WTC11 (cell line): ENCODE measurements at regions not wholly inside any gene's neighbourhood (a gene's known extent, or its start where the extent isn't known, plus 50 kb on each side); places are given as distances from the start of the nearest gene placed in this dataset.
A peak's percentile ranks its signal among the peaks of the same experiment; 100 is the strongest.
"Not testable (repeated sequence)": the region's sequence is repeated elsewhere in the genome, so short reads cannot be mapped to it uniquely, and the experiment has no call there.

ENCODE experiments used
- ATAC-seq: fragments of 200-7000 bp; cut with Tn5 transposase; 2 replicates; pipeline ENCODE4 v1.10.0; 2021; ENCODE audit warnings: mild to moderate bottlenecking, moderate library complexity
- CTCF ChIA-PET: fragments of 300-600 bp; sonication (Branson Sonifier 250); formaldehyde crosslinking; loops from one replicate; lab custom pipeline; 2021; ENCODE audit warnings: antibody characterized with exemption; lab: Charles Lee
- POLR2A ChIA-PET: fragments of 350-600 bp; sonication (Branson Sonifier 250); formaldehyde crosslinking; loops from one replicate; lab custom pipeline; 2021; ENCODE audit warnings: antibody characterized with exemption; lab: Charles Lee
- DNase-seq: peaks from one replicate; pipeline ENCODE4 v3.0.0; 2021; ENCODE audit warnings: low spot score
- H3K27ac Mint-ChIP-seq: 2 replicates; pipeline ENCODE4 v1.8.0; 2021; ENCODE audit warnings: mixed read lengths
- H3K27me3 Mint-ChIP-seq: 2 replicates; pipeline ENCODE4 v1.8.0; 2021; ENCODE audit warnings: low read depth, mild to moderate bottlenecking, moderate library complexity, mixed read lengths
- H3K36me3 Mint-ChIP-seq: 2 replicates; pipeline ENCODE4 v1.8.0; 2021; ENCODE audit warnings: mixed read lengths
- H3K4me1 Mint-ChIP-seq: 2 replicates; pipeline ENCODE4 v1.8.0; 2022; ENCODE audit warnings: mixed read lengths
- H3K4me3 Mint-ChIP-seq: 2 replicates; pipeline ENCODE4 v1.8.0; 2021; ENCODE audit warnings: mild to moderate bottlenecking, moderate library complexity, mixed read lengths
- H3K9me3 Mint-ChIP-seq: 2 replicates; pipeline ENCODE4 v1.8.0; 2021; ENCODE audit warnings: mixed read lengths
- GTF2I ChIP-seq: fragments of 250-450 bp; sonication (Bioruptor Pico); conservative IDR thresholded peaks from 2 replicates; pipeline ENCODE4 v1.4.0; 2021; ENCODE audit warnings: mild to moderate bottlenecking
- ZNF121 ChIP-seq: sonication (generic); formaldehyde crosslinking; IDR thresholded peaks from 2 replicates; pipeline ENCODE4 v1.8.0; 2023; ENCODE audit warnings: missing genetic modification reagents

DNA sequence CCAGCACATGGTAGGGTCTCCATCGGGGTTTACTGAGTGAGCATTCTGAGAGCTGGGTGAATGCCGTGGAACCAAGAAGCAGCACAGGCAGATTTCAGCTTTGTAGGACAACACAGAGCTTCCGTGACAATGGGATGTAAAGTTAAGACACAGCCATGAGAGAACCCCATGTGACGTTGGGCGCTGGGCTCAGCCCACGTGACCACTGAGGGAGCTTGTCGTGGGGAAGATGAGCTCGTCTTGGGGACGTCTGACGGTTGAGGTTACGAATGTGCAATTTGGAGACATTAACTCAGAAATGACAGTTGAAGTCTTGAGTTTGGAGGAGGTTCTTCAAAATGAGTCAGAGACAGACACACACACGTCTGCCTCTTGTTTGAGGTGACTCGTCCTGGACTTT is 51.5 kb upstream of the MUC20 start:
- H3K9me3 Mint-ChIP-seq, H3K27ac Mint-ChIP-seq, H3K4me1 Mint-ChIP-seq, CTCF ChIA-PET, H3K4me3 Mint-ChIP-seq, ATAC-seq, H3K27me3 Mint-ChIP-seq, POLR2A ChIA-PET, DNase-seq: not testable (repeated sequence)
- H3K36me3 Mint-ChIP-seq, result peaks cover 41% of the 10 kb centered on the region

DNA sequence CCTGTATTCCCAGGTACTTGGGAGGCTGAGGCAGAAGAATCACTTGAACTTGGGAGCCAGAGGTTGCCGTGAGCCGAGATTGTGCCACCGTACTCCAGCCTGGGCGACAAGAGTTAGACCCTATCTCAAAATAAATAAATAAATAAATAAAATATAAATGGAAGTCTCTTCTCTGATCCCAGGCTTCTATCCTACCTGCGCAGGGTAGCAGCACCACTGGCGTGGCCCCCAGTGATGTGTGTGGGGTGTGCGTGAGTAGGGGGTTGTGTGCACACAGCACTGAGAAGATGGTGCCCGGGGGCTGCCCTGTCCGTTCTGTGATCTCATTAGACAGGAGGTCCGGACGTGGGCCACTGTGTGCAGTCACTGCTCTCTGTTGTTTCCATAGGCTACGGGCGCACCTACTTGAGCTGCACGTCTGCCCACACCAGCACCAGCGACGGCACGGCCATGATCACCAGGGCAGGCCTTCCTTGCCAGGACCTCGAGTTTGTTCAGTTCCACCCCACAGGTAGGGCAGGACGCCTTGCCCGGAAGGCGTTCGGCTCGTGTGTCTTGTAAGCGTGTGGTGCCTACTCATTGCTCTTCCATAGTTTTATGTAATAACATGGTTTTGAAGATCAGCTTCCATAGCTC is 52.5 kb upstream of the MUC20 start:
- DNase-seq, H3K27ac Mint-ChIP-seq, H3K27me3 Mint-ChIP-seq, CTCF ChIA-PET, ATAC-seq, H3K9me3 Mint-ChIP-seq, POLR2A ChIA-PET, H3K4me3 Mint-ChIP-seq, H3K4me1 Mint-ChIP-seq: not testable (repeated sequence)
- H3K36me3 Mint-ChIP-seq, result peaks cover 37% of the 10 kb centered on the region

DNA sequence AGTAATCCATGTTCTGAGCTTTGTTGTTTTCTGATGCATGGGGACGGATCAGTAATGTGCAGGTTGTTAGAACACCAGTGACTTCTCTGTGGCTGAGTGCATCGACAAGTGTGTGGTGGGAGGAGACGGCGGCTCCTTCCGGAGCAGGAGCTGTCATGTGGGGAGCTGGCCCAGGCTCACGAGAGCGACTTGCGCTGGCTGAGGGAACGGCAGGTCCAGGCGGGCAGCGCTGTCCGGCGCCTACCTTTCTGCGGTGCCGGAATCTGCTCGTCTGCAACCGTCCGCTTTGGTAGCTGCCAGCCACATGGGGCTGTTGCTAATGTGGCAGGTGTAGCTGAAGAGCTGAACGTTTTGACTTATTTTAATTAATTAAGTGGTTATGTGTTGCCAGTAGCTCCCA is 55.5 kb upstream of the MUC20 start:
- H3K4me3 Mint-ChIP-seq, CTCF ChIA-PET, H3K27ac Mint-ChIP-seq, POLR2A ChIA-PET, DNase-seq, H3K9me3 Mint-ChIP-seq, H3K4me1 Mint-ChIP-seq, H3K27me3 Mint-ChIP-seq, ATAC-seq: not testable (repeated sequence)
- H3K36me3 Mint-ChIP-seq, result peaks cover 23% of the 10 kb centered on the region

DNA sequence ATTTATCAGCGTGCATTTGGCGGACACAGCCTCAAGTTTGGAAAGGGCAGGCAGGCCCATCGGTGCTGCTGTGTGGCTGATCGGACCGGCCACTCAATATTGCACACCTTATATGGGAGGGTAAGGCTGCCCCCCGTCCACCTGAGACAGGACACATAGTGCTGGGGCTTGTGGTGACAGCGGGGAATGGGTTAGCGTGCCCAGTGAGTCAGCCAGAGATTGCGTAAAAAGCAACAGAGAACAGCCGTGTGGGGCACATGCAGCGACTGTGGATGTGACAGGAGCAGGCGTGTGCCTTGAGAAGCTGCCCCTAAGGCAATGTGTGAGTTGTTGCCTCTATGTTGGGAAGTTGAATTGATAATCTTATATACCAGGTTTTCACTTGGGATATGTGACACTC is 56.6 kb upstream of the MUC20 start:
- H3K27ac Mint-ChIP-seq, POLR2A ChIA-PET, H3K4me3 Mint-ChIP-seq, DNase-seq, ATAC-seq, H3K27me3 Mint-ChIP-seq, CTCF ChIA-PET, H3K4me1 Mint-ChIP-seq, H3K9me3 Mint-ChIP-seq: not testable (repeated sequence)
- peaks cover 20% of the 10 kb centered on the region for H3K36me3 Mint-ChIP-seq

DNA sequence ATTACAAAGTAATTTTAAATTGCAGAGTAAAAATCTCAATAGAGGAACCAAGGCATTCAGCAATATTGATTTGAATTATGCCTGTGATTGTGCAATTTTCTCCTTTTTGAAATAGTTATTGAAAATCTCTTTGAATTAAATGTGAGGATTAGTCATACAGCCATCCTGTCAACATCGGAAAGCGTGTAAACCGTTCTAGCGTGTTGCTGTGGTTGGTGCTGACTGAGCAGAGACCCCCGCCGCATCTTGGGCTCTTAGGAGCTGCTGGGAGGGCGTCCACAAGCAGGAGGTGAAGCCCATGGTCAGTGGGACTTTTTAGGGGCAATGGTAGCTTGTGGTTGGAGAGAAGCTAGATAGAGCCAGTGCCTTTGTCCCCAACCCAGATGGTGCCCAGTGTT is 61.6 kb upstream of the MUC20 start:
- H3K9me3 Mint-ChIP-seq, DNase-seq, ATAC-seq, CTCF ChIA-PET, POLR2A ChIA-PET, H3K36me3 Mint-ChIP-seq, H3K27ac Mint-ChIP-seq, H3K4me1 Mint-ChIP-seq, H3K27me3 Mint-ChIP-seq: not testable (repeated sequence)
- H3K4me3 Mint-ChIP-seq, result peak overlapping the region; percentile 62

DNA sequence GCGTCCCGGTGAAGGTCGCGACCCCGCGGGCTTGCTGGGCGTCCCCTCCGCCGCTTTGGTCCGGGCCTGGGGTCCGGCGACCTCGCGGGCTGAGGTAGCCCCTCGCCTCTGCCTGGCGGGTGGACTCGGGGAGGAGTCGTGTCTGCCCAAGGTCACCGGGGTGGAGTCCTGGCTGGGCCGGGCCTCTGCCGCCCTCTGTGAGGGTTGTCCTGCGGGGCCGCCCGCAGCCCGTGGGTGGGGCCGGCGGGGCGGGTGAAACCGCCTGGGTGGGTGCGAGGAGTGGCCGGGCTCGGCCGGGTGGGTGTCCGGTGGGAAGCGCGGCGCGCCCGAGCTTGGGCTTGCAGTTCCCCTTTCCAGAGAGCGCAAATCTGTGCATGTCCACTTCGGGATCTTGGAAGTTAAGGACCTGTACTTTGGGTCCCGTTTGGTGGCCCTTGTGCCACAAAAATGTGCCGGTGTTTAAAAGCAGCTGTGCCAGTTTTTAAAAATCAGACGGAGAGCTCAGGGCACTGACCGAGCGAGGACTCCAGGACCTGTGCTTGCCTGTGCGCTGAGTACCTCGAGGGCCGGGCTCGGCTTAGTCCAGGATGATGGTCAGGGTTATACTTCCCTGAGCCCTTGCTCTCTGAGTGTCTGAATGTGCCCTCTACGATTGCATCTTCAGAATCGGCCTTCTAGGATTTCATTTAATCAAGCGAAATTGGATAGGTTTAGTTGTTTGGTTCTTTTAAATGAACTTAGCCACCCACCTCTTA is 62.2 kb upstream of the MUC20 start:
- DNase-seq, CTCF ChIA-PET, H3K9me3 Mint-ChIP-seq, H3K27me3 Mint-ChIP-seq, H3K36me3 Mint-ChIP-seq, H3K4me1 Mint-ChIP-seq, H3K27ac Mint-ChIP-seq, POLR2A ChIA-PET: not testable (repeated sequence)
- H3K4me3 Mint-ChIP-seq, result peak overlapping the region; percentile 62
- ATAC-seq, result peak; percentile 44

DNA sequence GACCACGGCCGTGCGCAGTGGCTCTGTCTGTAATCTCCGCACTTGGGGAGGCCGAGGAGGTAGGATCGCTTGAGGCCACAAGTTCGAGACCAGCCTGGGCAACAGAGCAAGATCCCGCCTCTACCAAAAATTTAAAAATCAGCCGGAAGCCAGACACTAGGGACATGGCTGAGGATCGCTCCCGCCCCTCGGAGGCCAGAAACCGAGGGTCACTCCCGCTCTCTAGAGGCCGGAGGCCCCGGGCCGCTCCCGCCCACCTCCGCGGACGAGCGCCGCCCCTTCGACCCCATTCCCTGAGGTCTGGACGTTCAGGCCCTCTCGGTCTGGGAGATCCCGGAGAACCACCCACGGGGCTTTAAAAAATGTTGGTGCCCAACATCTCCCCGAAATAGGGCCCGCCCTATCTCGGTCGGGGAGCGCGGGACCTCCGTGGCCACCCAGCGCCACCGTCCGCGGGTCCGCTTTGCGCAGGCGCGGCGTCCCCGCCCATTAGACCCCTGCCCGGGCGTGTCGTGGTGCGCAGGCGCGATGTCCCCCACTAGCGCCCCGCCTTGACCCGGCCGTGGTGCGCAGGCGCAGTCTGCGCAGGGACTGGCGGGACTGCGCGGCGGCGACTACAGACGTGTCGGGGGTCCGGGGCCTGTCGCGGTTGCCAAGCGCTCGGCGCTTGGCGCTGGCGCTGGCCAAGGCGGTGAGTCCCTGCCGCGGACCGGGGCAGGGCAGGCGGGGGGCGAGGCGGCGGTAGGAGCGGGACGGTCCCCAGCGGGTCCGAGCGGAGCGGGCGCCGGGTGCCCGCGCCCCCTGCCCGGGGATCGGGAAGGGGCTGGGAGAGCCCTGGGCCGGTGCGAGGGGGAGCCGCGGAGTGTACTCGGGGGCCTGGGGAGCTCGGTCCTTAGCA is 63.1 kb upstream of the MUC20 start:
- POLR2A ChIA-PET, H3K36me3 Mint-ChIP-seq, H3K27ac Mint-ChIP-seq: not testable (repeated sequence)

DNA sequence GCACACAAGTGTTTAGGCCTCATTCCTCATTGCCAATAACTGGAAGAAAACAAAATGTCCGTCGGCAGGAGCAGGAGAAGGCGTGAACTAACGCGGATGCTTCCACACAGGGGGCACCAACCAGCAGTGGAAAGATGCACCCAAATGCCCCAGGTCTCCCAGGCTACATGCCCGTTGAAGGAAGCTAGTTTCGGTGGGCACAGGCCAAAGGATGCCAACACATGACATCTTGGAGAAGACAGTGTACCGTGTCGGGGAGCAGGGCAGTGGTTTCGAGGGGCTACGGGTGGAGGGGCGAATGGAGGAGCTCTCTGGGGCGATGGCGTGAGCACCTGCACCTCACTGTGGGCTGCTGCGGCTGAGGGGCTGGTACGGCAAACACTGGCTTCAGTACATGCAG is 64.7 kb upstream of the MUC20 start:
- H3K36me3 Mint-ChIP-seq, DNase-seq, CTCF ChIA-PET, ATAC-seq, H3K4me1 Mint-ChIP-seq, H3K4me3 Mint-ChIP-seq, POLR2A ChIA-PET, H3K9me3 Mint-ChIP-seq, H3K27me3 Mint-ChIP-seq, H3K27ac Mint-ChIP-seq: not testable (repeated sequence)

More for the DNA sequence above, 63.1 kb upstream of the MUC20 start:
- CTCF ChIA-PET, H3K9me3 Mint-ChIP-seq, H3K27me3 Mint-ChIP-seq, H3K4me1 Mint-ChIP-seq: not testable (repeated sequence)
- peak; percentile 97 for TF ChIP-seq ZNF121 (CRISPR knock-in tag)
- TF ChIP-seq GTF2I (CRISPR knock-in tag), result 0 out of 2 replicates have a peak, but pooled peaks have one; percentile 47
- ATAC-seq, result peak; percentile 83
- H3K4me3 Mint-ChIP-seq, result peak overlapping the region; percentile 78
- peak; percentile 90 for DNase-seq

DNA sequence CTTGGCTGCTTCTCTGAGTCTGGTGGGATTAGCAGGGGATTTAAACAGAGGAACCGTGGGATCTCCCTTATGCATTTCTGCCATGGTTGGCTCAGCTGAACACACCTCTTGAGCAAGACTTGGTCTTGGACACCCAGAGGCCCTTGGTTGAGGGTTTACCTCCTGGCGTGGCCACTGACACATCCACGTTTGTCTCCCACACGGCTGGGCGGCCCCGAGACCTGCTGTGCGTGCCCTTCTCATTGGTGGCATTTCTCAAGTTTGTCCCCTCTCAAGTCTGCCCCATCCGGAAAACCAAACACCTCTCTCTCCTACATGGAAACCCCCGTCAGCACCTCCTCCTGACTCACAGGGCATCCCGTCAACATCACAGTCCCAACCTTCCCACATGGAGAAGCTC is 66.0 kb upstream of the MUC20 start:
- H3K27ac Mint-ChIP-seq, H3K27me3 Mint-ChIP-seq, POLR2A ChIA-PET, DNase-seq, H3K4me3 Mint-ChIP-seq, ATAC-seq, H3K36me3 Mint-ChIP-seq, H3K9me3 Mint-ChIP-seq, CTCF ChIA-PET, H3K4me1 Mint-ChIP-seq: not testable (repeated sequence)

DNA sequence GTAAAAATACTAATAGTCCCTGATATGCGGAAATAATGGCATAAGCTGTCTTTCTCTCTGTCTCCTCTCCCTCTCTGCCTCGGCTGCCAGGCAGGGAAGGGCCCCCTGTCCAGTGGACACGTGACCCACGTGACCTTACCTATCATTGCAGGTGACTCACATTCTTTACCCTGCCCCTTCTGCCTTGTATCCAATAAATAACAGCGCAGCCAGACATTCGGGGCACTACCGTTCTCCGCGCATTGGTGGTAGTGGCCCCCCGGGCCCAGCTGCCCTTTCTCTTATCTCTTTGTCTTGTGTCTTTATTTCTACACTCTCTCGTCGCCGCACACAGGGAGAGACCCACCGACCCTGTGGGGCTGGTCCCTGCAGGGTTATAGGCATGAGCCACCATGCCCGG is 66.6 kb upstream of the MUC20 start:
- H3K9me3 Mint-ChIP-seq, ATAC-seq, H3K27ac Mint-ChIP-seq, POLR2A ChIA-PET, H3K36me3 Mint-ChIP-seq, H3K4me3 Mint-ChIP-seq, H3K27me3 Mint-ChIP-seq, DNase-seq, CTCF ChIA-PET, H3K4me1 Mint-ChIP-seq: not testable (repeated sequence)

DNA sequence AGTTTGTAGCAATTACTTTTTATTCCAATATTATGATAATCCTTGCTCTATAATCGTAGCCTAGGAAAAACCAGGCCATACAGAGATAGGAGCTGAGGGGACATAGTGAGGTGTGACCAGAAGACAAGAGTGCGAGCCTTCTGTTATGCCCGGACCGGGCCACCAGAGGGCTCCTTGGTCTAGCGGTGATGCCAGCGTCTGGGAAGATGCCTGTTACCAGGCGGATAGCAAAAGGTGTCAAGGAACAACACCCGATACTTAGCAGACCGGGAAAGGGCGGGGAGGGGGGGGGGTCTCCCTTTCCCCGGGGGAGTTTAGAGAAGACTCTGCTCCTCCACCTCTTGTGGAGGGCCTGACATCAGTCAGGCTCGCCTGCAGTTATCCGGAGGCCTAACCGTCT is 67.1 kb upstream of the MUC20 start:
- H3K9me3 Mint-ChIP-seq, H3K4me3 Mint-ChIP-seq, H3K27me3 Mint-ChIP-seq, ATAC-seq, H3K36me3 Mint-ChIP-seq, POLR2A ChIA-PET, CTCF ChIA-PET, DNase-seq, H3K4me1 Mint-ChIP-seq, H3K27ac Mint-ChIP-seq: not testable (repeated sequence)
